ENCODE measurements at regions not wholly inside any gene's neighbourhood (a gene's known extent, or its start where the extent isn't known, plus 50 kb on each side); places are given as distances from the start of the nearest gene placed in this dataset.

GRCh38 chr14:87465770-87466169 is 527.2 kb downstream of the GALC start:
- Histone ChIP-seq H4K20me1 (replicated peaks; ENCODE audit: control insufficient read depth, extremely low read depth, insufficient read depth, low read length) (no peaks in the 10 kb centered on the region), H3K4me1 (ENCODE audit: control insufficient read depth, extremely low read depth, insufficient read depth, low read length) (no peaks in the 10 kb centered on the region), H3K9me3 (replicated peaks; ENCODE audit: control insufficient read depth, insufficient read depth, low read length) (peaks cover 7% of the 10 kb centered on the region), H3K27ac (ENCODE audit: insufficient read depth, low read depth, low read length) (no peak overlapping the region), H3K79me2 (ENCODE audit: control insufficient read depth, insufficient read depth, low read length) (no peaks in the 10 kb centered on the region), H3K9me1 (replicated peaks; ENCODE audit: control insufficient read depth, extremely low read depth, insufficient read depth, low read length) (no peaks in the 10 kb centered on the region), H3K27me3 (ENCODE audit: control insufficient read depth in 2 of 2, insufficient read depth in 2 of 2, low read length in 2 of 2) (no peaks in the 10 kb centered on the region), H3K4me2 (ENCODE audit: insufficient read depth, low read length) (no peak overlapping the region), H3K4me3 (replicated peaks in 1 of 3; ENCODE audit: insufficient read depth in 1 of 3, low read depth in 1 of 3, low read length in 3 of 3) (no peak overlapping the region), H3K9ac (replicated peaks; ENCODE audit: extremely low read depth, insufficient read depth, low read length) (no peak overlapping the region), H3K36me3 (ENCODE audit: control insufficient read depth in 2 of 2, extremely low read depth in 1 of 2, insufficient read depth in 2 of 2, low read length in 2 of 2) (no peaks in the 10 kb centered on the region), H2AFZ (ENCODE audit: low read depth, low read length) (no peak overlapping the region)
- no peak for FAIRE-seq
- POLR2A ChIA-PET: no interaction called here
- dilution Hi-C loops (cut with MboI; ENCODE audit: extremely low pct_ligation_motif_present, low sequenced_read_pairs) (no loop called here), intact Hi-C loops (cut with micrococcal nuclease) (no loop called here)
- BruUV-seq (replicated peaks): no TSS peak
- CTCF ChIA-PET: no interaction called here
- DNase-seq (ENCODE audit: low read depth, low spot score): no peak
- TF ChIP-seq FOS (IDR thresholded peaks at IDR 0.05; ENCODE audit: borderline replicate concordance, insufficient read depth, low read length): no peak
- TF ChIP-seq EZH2 (IDR thresholded peaks at IDR 0.05; ENCODE audit: borderline replicate concordance, low read depth, low read length, severe bottlenecking): no peak
- TF ChIP-seq POLR2AphosphoS5 (IDR thresholded peaks at IDR 0.05; ENCODE audit: insufficient read depth, low read depth, low read length): no peak
- no peak for TF ChIP-seq POLR2A (IDR thresholded peaks at IDR 0.05; ENCODE audit: low read depth, low read length)
- TF ChIP-seq JUN (IDR thresholded peaks at IDR 0.05; ENCODE audit: borderline replicate concordance, insufficient read depth, insufficient read length, low read depth): no peak

- no peaks in the 10 kb centered on the region for H3K79me2 ChIP-seq (ENCODE audit: control insufficient read depth, insufficient read depth, low read length)
- no peak overlapping the region for H3K9ac ChIP-seq (replicated peaks; ENCODE audit: extremely low read depth, insufficient read depth, low read length)
- H3K9me1 ChIP-seq (replicated peaks; ENCODE audit: control insufficient read depth, extremely low read depth, insufficient read depth, low read length): no peaks in the 10 kb centered on the region
- no peak overlapping the region for H3K4me2 ChIP-seq (ENCODE audit: insufficient read depth, low read length)
- no peaks in the 10 kb centered on the region for H3K36me3 ChIP-seq (ENCODE audit: control insufficient read depth in 2 of 2, extremely low read depth in 1 of 2, insufficient read depth in 2 of 2, low read length in 2 of 2)
- H3K4me3 ChIP-seq (replicated peaks in 1 of 3; ENCODE audit: insufficient read depth in 1 of 3, low read depth in 1 of 3, low read length in 3 of 3): no peak overlapping the region
- no peak for TF ChIP-seq MAX (IDR thresholded peaks at IDR 0.05; ENCODE audit: insufficient read depth, insufficient read length)
- H2AFZ ChIP-seq (ENCODE audit: low read depth, low read length): no peak overlapping the region
- no peaks in the 10 kb centered on the region for H3K4me1 ChIP-seq (ENCODE audit: control insufficient read depth, extremely low read depth, insufficient read depth, low read length)
- CTCF ChIA-PET: no interaction called here
- intact Hi-C loops (cut with micrococcal nuclease) (no loop called here), dilution Hi-C loops (cut with MboI; ENCODE audit: extremely low pct_ligation_motif_present, low sequenced_read_pairs) (no loop called here)
- DNase-seq (ENCODE audit: low read depth, low spot score) (no peak), FAIRE-seq (no peak)
- POLR2A ChIA-PET: no interaction called here
- H3K27me3 ChIP-seq (ENCODE audit: control insufficient read depth in 2 of 2, insufficient read depth in 2 of 2, low read length in 2 of 2): no peaks in the 10 kb centered on the region
- H3K27ac ChIP-seq (ENCODE audit: insufficient read depth, low read depth, low read length): no peak overlapping the region
- H3K9me3 ChIP-seq (replicated peaks; ENCODE audit: control insufficient read depth, insufficient read depth, low read length): peaks cover 5% of the 10 kb centered on the region
- H4K20me1 ChIP-seq (replicated peaks; ENCODE audit: control insufficient read depth, extremely low read depth, insufficient read depth, low read length): no peaks in the 10 kb centered on the region
- BruUV-seq (replicated peaks): no TSS peak
These were observed 531.3 kb downstream of the GALC start for GRCh38 chr14:87461704-87462103.
